DOHH2 (cell line): ENCODE measurements at regions not wholly inside any gene's neighbourhood (a gene's known extent, or its start where the extent isn't known, plus 50 kb on each side); places are given as distances from the start of the nearest gene placed in this dataset.

ENCODE experiments used
- EZH2phosphoT487 ChIP-seq: fragments of 200-600 bp; sonication (generic); IDR thresholded peaks from 2 replicates; pipeline ENCODE4 v1.6.1; 2017; ENCODE audit warnings: borderline replicate concordance, mild to moderate bottlenecking, antibody characterized with exemption, low read length, moderate library complexity, mixed read lengths
- TF ChIP-seq, protein P1 (sequence below): fragments of 200-600 bp; sonication (generic); IDR thresholded peaks from one replicate; pipeline ENCODE4 v1.5.1; 2014; ENCODE audit warnings: antibody characterized with exemption, mild to moderate bottlenecking, low read depth, low read length; ENCODE audit not compliant: poor library complexity, severe bottlenecking

DNA sequence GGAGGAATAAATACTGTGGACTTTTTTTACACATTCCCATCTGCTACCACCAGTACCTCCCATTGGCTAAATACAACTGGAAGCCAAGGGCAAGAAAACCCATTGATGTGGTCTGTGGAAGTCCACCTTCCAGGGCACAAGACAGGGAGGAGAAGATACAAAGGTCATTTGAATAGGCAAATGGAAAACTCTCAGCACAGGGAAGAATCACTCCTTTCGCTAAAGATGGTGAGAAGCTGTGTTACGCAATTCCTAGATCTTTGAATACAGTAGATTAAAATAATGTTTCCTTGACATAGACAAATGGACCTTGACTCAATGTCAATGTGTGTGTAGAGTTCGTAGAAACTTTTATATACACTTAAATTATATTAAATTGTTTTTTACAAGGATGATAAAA is 70.9 kb upstream of the ERBB4 start:
- TF ChIP-seq, protein P1, sequence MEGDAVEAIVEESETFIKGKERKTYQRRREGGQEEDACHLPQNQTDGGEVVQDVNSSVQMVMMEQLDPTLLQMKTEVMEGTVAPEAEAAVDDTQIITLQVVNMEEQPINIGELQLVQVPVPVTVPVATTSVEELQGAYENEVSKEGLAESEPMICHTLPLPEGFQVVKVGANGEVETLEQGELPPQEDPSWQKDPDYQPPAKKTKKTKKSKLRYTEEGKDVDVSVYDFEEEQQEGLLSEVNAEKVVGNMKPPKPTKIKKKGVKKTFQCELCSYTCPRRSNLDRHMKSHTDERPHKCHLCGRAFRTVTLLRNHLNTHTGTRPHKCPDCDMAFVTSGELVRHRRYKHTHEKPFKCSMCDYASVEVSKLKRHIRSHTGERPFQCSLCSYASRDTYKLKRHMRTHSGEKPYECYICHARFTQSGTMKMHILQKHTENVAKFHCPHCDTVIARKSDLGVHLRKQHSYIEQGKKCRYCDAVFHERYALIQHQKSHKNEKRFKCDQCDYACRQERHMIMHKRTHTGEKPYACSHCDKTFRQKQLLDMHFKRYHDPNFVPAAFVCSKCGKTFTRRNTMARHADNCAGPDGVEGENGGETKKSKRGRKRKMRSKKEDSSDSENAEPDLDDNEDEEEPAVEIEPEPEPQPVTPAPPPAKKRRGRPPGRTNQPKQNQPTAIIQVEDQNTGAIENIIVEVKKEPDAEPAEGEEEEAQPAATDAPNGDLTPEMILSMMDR, result no peak
- TF ChIP-seq EZH2phosphoT487, result no peak
